ENCODE measurements at regions not wholly inside any gene's neighbourhood (a gene's known extent, or its start where the extent isn't known, plus 50 kb on each side); places are given as distances from the start of the nearest gene placed in this dataset.

DNA sequence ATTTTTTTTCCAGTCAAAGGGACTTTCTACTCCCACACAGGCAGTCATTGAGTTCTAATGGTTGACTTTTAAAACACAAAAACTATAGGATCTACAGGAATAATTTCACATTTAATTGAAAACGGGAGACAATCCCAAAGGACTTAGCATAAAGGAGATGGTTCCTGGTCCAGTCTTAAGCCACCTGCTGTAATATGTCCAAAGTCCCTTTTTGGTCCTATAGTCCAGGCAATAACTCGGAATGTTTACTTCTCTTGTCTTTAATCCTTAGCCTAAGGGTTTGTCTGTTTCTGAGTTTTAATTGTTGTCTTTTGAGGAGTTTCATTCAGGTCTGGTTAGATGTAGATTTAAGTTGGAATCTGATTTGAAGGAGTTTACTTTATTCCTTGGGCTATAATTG, 184.9 kb downstream of the BAMBI start:
- H3K9me3 Mint-ChIP-seq = no peaks in the 10 kb centered on the region

DNA sequence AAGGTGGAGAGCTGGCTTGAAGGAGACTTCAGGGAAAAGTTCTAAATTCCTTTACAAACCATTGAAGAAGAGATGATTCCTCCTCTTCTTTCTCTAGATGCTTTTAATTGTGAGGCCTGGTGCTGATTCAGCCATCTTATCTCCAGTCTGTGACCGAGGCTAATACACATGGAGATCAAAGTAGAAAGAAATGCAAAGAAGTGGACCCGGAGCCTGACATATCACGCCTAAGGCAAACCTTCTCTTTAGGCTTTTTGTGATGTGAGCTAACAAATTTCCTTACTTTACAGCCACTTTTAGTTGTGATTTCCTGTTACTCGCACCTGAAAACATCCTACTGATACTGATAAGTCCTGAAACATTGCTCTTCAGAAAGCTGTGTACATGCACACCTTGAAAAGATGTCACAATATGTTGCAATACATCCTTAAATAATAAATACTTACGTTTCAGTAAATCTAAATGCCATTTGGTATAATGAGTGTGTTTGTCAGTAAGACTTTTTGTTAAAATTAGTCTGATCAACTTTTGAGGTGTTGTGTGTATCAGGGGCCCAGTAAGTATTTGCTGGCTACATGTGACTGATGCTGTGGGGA, 192.4 kb downstream of the BAMBI start:
- Mint-ChIP-seq H3K27me3 (peaks cover 9% of the 10 kb centered on the region), H3K4me1 (no peaks in the 10 kb centered on the region), H3K36me3 (ENCODE audit: insufficient read depth) (no peaks in the 10 kb centered on the region), H3K4me3 (no peak overlapping the region), H3K9me3 (no peaks in the 10 kb centered on the region), H3K27ac (ENCODE audit: low read depth) (no peak overlapping the region)
- no peak for ATAC-seq (replicated peaks; ENCODE audit: extremely low read depth, poor library complexity, severe bottlenecking)
- DNase-seq (ENCODE audit: low spot score in 2 of 2) = no peak

More for the DNA sequence above, 184.9 kb downstream of the BAMBI start:
- peaks cover 33% of the 10 kb centered on the region for H3K27me3 Mint-ChIP-seq
- DNase-seq (ENCODE audit: low spot score in 2 of 2) (no peak), ATAC-seq (replicated peaks; ENCODE audit: extremely low read depth, poor library complexity, severe bottlenecking) (no peak)
- H3K27ac Mint-ChIP-seq (ENCODE audit: low read depth) = no peak overlapping the region
- H3K36me3 Mint-ChIP-seq (ENCODE audit: insufficient read depth) = no peaks in the 10 kb centered on the region
- H3K4me1 Mint-ChIP-seq = no peaks in the 10 kb centered on the region
- no peak overlapping the region for H3K4me3 Mint-ChIP-seq

DNA sequence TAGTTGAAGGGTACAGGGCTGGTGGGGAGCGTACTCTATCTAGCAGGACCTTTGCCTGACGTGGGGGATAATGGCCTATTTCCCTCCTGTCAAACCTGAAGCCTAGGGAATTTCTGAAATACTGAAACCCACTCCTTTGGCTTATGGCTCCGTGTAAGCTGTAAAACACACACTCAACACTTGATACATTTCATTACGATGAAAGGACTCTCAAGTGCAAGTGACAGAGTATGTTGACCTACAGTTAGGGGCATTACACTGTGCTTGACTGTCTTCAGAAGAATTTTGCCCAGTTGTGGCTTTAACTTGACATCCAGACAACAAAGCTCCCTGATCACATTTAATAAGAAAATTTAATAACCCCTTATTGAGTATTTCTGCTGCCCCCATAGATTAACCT, 194.3 kb downstream of the BAMBI start:
- no peaks in the 10 kb centered on the region for H3K9me3 Mint-ChIP-seq
- no peak for ATAC-seq (replicated peaks; ENCODE audit: extremely low read depth, poor library complexity, severe bottlenecking)

DNA sequence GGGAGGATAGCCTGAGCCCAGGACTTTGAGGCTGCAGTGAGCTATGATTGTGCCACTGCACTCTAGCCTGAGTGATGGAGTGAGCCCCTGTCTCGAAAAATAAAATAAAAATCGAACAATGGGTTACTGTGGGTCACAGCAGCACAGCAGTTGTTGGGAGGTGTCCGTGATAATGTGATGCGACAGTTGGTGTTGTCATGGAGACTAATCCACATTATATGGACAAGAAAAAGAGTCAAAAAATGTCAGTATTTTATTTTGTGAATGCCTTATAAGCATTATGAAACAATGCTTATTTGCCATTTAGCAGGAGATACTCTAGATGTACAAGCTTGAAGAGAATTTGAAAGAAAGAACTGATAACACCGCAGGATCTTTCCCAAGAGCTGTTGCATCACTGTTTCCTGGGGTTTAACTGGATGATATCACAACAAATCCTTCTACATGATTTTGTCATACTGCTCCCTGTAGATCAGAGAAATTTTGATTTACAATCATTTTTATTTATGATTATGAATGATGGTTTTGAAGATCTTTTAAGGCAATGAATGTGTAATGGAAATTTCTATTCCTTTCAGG, 195.4 kb downstream of the BAMBI start:
- Mint-ChIP-seq H3K4me1 (no peaks in the 10 kb centered on the region), H3K9me3 (no peaks in the 10 kb centered on the region), H3K4me3 (no peak overlapping the region), H3K27ac (ENCODE audit: low read depth) (no peak overlapping the region), H3K27me3 (no peaks in the 10 kb centered on the region), H3K36me3 (ENCODE audit: insufficient read depth) (no peaks in the 10 kb centered on the region)
- ATAC-seq (replicated peaks; ENCODE audit: extremely low read depth, poor library complexity, severe bottlenecking) = no peak
- no peak for DNase-seq (ENCODE audit: low spot score in 2 of 2)

More for the DNA sequence above, 194.3 kb downstream of the BAMBI start:
- H3K4me1 Mint-ChIP-seq = no peaks in the 10 kb centered on the region
- DNase-seq (ENCODE audit: low spot score in 2 of 2) = no peak
- H3K36me3 Mint-ChIP-seq (ENCODE audit: insufficient read depth) = no peaks in the 10 kb centered on the region
- no peak overlapping the region for H3K27ac Mint-ChIP-seq (ENCODE audit: low read depth)
- H3K27me3 Mint-ChIP-seq = no peaks in the 10 kb centered on the region
- no peak overlapping the region for H3K4me3 Mint-ChIP-seq

DNA sequence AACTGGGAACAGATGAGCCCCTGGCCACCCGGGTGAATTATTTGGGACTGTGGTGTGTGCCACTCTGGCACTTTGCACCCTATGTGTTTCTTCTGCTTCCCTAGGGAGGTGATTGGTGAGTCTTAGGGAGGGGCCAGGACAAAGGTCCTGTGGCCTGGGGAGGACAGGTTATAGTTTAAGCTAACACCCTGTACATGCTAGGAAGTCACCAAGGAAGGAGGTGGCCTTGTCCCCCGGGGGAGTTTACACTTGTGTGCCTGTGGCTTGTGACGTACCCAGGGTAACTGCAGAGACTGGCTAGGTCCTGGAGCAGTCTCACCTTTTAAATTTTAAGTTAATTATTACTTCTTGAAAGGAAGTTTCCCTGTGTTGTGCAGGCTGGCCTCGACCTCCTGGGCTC, 196.2 kb downstream of the BAMBI start:
- no peak for ATAC-seq (replicated peaks; ENCODE audit: extremely low read depth, poor library complexity, severe bottlenecking)
- no peak for DNase-seq (ENCODE audit: low spot score in 2 of 2)
- Mint-ChIP-seq H3K27ac (ENCODE audit: low read depth) (no peak overlapping the region), H3K4me3 (no peak overlapping the region), H3K36me3 (ENCODE audit: insufficient read depth) (no peaks in the 10 kb centered on the region), H3K4me1 (no peaks in the 10 kb centered on the region), H3K27me3 (no peaks in the 10 kb centered on the region), H3K9me3 (no peaks in the 10 kb centered on the region)

DNA sequence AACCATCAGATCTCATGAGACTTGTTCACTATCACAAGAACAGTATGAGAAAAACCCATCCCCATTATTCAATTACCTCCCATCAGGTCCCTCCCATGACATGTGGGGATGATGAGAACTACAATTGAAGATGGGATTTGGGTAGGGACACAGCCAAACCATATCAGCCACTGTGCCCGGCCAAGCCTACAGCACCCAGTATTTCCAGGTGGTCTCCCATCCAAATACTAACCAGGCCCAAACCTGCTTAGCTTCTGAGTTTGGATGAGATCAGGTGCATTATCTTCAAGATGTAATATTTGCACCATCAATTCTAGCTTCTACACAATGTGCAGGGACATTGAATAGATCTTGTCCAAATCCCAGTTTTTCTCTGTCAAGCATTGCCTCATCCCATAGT, 196.9 kb downstream of the BAMBI start:
- Mint-ChIP-seq H3K36me3 (ENCODE audit: insufficient read depth) (no peaks in the 10 kb centered on the region), H3K27me3 (no peaks in the 10 kb centered on the region), H3K4me1 (no peaks in the 10 kb centered on the region), H3K9me3 (no peaks in the 10 kb centered on the region), H3K27ac (ENCODE audit: low read depth) (no peak overlapping the region), H3K4me3 (no peak overlapping the region)
- ATAC-seq (replicated peaks; ENCODE audit: extremely low read depth, poor library complexity, severe bottlenecking) (no peak), DNase-seq (ENCODE audit: low spot score in 2 of 2) (no peak)

DNA sequence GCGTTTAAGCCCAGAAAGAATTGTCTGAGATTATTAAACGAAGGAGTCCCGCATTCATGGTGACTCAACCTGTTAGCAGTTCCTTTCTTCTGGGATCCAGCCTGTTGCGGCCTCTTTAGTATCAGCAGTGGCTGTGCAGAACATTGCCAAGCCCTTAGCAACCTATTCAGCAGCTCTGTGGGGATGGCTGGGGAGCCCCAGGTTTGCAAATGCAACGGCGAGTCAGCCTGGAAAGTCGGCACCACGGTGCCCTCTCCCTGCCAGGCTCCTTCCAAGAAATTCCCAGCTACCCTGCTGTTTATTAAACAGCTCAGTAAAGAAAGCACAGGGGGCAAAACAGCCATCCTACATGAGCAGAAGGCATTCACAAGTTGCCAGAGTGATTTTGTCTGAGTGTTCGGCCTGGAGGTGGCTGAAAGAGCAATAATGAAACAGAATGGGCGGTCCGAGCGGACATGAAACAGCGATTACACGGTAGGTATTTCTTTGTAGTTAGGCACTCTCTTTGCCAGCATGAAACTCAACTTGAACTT, 198.3 kb downstream of the BAMBI start:
- H3K36me3 Mint-ChIP-seq (ENCODE audit: insufficient read depth) = no peaks in the 10 kb centered on the region
- H3K4me1 Mint-ChIP-seq = no peaks in the 10 kb centered on the region
- H3K4me3 Mint-ChIP-seq = no peak overlapping the region
- H3K27me3 Mint-ChIP-seq = no peaks in the 10 kb centered on the region
- ATAC-seq (replicated peaks; ENCODE audit: extremely low read depth, poor library complexity, severe bottlenecking) (no peak), DNase-seq (ENCODE audit: low spot score in 2 of 2) (no peak)
- no peak overlapping the region for H3K27ac Mint-ChIP-seq (ENCODE audit: low read depth)
- H3K9me3 Mint-ChIP-seq = no peaks in the 10 kb centered on the region

DNA sequence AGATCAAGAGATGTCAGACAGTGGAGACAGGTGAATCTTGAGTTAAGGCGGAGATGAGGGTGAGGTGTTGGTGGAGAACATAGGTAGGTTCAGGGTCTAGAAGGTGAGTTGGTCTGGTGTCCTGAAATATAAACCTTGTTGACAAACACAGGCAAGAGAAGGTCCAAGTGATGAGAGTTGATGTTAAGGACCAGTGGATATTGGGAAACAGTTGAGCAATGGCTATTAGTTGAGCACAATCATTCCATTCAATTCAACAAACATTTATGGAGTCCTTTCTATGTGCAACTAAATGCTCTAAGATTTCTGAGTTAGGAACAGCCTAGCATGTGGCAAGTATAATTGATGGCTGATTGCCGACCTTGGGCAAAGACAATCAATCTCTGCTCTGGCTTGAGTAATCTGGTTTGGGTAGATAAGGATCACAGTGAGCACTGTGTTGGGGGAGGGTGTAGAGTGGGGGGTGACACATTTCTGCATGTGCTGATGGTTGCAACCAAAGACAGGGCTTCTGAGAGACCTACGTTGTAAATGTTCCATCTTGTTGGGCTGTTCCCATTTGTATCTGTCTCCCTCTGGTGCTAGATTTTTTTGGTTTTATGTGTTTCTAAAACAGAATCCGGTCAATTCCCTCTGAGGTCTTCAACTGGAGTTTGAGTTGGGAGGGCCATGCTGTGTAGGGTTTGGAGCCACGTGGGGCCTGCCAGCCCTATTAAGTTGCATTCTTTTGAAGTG, 201.1 kb downstream of the BAMBI start:
- ATAC-seq (replicated peaks; ENCODE audit: extremely low read depth, poor library complexity, severe bottlenecking) (no peak), DNase-seq (ENCODE audit: low spot score in 2 of 2) (no peak)
- no peaks in the 10 kb centered on the region for H3K9me3 Mint-ChIP-seq
- no peaks in the 10 kb centered on the region for H3K36me3 Mint-ChIP-seq (ENCODE audit: insufficient read depth)
- peaks cover 12% of the 10 kb centered on the region for H3K27me3 Mint-ChIP-seq
- H3K4me1 Mint-ChIP-seq = no peaks in the 10 kb centered on the region
- H3K27ac Mint-ChIP-seq (ENCODE audit: low read depth) = no peak overlapping the region
- no peak overlapping the region for H3K4me3 Mint-ChIP-seq

DNA sequence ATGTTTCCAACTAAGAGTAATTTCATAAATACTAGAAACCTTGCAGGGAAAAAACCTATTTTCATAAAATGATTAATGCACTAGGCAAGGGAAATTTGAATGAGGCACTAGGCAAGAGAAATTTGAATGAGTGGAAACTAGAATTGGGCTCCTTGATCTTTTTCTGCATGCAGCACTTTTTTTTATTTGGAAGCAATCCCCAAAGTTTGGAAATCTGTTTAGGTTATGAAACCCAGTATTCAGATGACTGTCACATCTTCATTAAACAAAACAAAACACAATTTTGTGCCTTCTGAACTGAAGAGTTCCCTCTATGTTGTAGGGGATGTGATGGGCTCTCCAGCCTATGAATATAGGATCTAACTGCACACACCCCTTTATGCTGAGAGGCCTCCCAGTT, 201.9 kb downstream of the BAMBI start:
- DNase-seq (ENCODE audit: low spot score in 2 of 2) (no peak), ATAC-seq (replicated peaks; ENCODE audit: extremely low read depth, poor library complexity, severe bottlenecking) (no peak)
- peaks cover 17% of the 10 kb centered on the region for H3K27me3 Mint-ChIP-seq
- no peak overlapping the region for H3K27ac Mint-ChIP-seq (ENCODE audit: low read depth)
- no peaks in the 10 kb centered on the region for H3K4me1 Mint-ChIP-seq
- no peaks in the 10 kb centered on the region for H3K36me3 Mint-ChIP-seq (ENCODE audit: insufficient read depth)
- H3K4me3 Mint-ChIP-seq = no peak overlapping the region
- no peaks in the 10 kb centered on the region for H3K9me3 Mint-ChIP-seq

DNA sequence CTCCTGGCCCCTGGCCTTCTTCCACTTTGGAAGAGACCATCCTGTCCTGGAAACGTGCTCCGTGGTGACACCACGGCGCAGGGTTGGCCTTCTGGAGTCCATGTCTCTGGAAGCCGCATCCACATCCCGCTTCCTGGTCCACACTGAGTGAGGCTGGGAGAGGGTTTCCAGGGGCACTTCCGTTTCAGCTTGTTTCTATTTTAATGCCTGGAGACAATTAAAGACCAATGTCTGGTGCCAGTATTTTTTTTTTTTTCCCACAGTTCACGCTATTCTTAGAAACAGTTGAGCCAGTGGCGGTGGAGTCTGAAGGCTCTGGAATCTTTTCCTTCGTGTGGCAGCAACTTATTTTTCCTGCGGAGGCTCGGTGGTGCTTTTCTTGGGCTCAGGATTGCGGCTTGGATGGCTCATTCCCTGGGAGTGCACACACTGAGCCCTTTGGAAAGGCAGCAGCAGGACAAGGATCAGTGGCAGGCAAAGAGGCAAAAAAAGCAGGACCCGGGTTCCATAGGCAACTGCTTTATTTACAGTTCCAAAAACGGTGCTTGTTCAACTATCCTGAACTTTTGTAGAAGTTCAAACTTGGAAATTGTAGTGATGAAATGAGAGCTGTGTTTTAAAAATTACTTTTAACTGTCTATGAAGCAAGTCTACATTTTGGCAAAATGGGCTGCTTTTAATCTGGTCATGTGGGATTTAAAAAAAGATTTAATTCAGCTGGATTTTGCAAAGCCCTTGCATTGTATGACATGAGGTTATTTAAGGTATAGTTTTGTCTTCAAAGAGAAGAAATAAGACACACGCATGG, 202.8 kb downstream of the BAMBI start:
- peaks cover 17% of the 10 kb centered on the region for H3K27me3 Mint-ChIP-seq
- no peaks in the 10 kb centered on the region for H3K4me1 Mint-ChIP-seq
- no peak for ATAC-seq (replicated peaks; ENCODE audit: extremely low read depth, poor library complexity, severe bottlenecking)
- no peak for DNase-seq (ENCODE audit: low spot score in 2 of 2)
- H3K36me3 Mint-ChIP-seq (ENCODE audit: insufficient read depth) = no peaks in the 10 kb centered on the region
- H3K27ac Mint-ChIP-seq (ENCODE audit: low read depth) = no peak overlapping the region
- H3K4me3 Mint-ChIP-seq = no peak overlapping the region
- H3K9me3 Mint-ChIP-seq = no peaks in the 10 kb centered on the region

DNA sequence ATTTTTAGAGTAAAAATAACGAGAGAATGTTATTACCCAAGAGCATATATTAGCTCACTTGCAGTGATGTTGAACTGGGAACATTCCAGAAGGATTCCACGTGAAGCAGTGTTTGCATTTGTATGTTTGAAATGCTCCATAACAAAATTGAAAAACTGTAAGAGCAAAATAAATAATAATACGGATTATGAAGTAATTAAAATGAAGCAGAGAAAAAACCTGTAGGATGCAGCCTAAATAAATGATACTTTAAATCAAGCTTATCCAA, 203.3 kb downstream of the BAMBI start:
- no peak overlapping the region for H3K4me3 Mint-ChIP-seq
- H3K36me3 Mint-ChIP-seq (ENCODE audit: insufficient read depth) = no peaks in the 10 kb centered on the region
- H3K4me1 Mint-ChIP-seq = no peaks in the 10 kb centered on the region
- no peak for ATAC-seq (replicated peaks; ENCODE audit: extremely low read depth, poor library complexity, severe bottlenecking)
- no peak for DNase-seq (ENCODE audit: low spot score in 2 of 2)
- H3K9me3 Mint-ChIP-seq = no peaks in the 10 kb centered on the region
- no peak overlapping the region for H3K27ac Mint-ChIP-seq (ENCODE audit: low read depth)
- H3K27me3 Mint-ChIP-seq = peaks cover 17% of the 10 kb centered on the region

DNA sequence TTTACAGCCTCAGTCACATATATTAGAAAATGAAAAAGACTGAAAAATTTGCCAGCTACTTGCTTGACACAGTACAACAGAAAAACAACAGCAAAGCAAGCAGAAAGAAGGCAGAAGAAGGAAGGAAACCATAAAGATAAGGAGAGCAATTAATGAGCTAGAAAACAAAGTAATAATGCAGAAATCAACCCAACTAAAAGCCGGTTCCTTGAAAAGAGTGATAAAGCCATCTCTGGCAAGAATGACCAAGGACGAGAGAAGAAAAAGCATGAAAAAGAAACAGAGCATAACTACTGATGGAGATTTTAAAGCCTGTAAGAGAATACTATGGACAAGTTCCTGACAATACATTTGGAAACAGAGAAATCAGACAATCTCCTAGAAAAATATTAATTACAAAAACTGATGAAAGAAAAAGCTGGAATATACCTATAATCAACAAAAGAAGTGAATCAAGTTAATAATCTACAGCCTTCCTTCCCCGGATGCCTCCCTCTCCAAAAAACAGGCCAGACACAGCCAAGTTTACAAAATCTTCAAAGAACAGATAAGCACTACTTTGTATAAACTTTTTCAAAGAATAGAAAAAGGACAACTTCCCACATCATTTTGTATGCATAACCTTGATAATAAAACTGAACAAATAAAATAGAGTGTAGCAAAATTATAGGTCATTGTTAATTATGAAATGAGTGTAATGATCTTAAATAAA, 204.0 kb downstream of the BAMBI start:
- Mint-ChIP-seq H3K4me1 (no peaks in the 10 kb centered on the region), H3K36me3 (ENCODE audit: insufficient read depth) (no peaks in the 10 kb centered on the region), H3K27ac (ENCODE audit: low read depth) (no peak overlapping the region), H3K27me3 (peaks cover 17% of the 10 kb centered on the region), H3K9me3 (no peaks in the 10 kb centered on the region), H3K4me3 (no peak overlapping the region)
- DNase-seq (ENCODE audit: low spot score in 2 of 2) = no peak
- ATAC-seq (replicated peaks; ENCODE audit: extremely low read depth, poor library complexity, severe bottlenecking) = no peak
